Esophagus muscularis mucosa (tissue), 4 donors: ENCODE measurements at regions not wholly inside any gene's neighbourhood (a gene's known extent, or its start where the extent isn't known, plus 50 kb on each side); places are given as distances from the start of the nearest gene placed in this dataset.

Experiments
- CTCF ChIP-seq, 3 experiments: fragments of 200-600 bp in 2 of 3; fragments of 450-650 bp in 1 of 3; sonication (generic) in 2 of 3; IDR thresholded peaks; one replicate each; pipeline ENCODE4 v1.5.1; 2017 to 2019; ENCODE audit warnings: antibody characterized with exemption in 3 of 3, mild to moderate bottlenecking in 2 of 3, moderate library complexity in 1 of 3
- EP300 ChIP-seq: sonication (generic); formaldehyde crosslinking; IDR thresholded peaks from one replicate; pipeline ENCODE4 v1.6.1; 2017; ENCODE audit warnings: antibody characterized with exemption
- POLR2A ChIP-seq: fragments of 450-650 bp; IDR thresholded peaks from one replicate; pipeline ENCODE4 v1.6.1; 2017; ENCODE audit warnings: antibody characterized with exemption, moderate library complexity, mild to moderate bottlenecking, low read depth

GRCh38 chr1:222240536-222241181 lies 307.2 kb downstream of the HHIPL2 start:
- no peak for TF ChIP-seq POLR2A
- TF ChIP-seq CTCF (IDR thresholded peaks at IDR 0.05), result no peak
- TF ChIP-seq EP300, result no peak
